Spleen (tissue), 11 donors: ENCODE measurements at regions not wholly inside any gene's neighbourhood (a gene's known extent, or its start where the extent isn't known, plus 50 kb on each side); places are given as distances from the start of the nearest gene placed in this dataset.
"Not testable (repeated sequence)": the region's sequence is repeated elsewhere in the genome, so short reads cannot be mapped to it uniquely, and the experiment has no call there.

Experiments
- DNase-seq: peaks from one replicate; pipeline ENCODE4 v3.0.0-alpha.2; 2020
- H3K27ac ChIP-seq, 8 donors: fragments of 200-600 bp; sonication (generic) in 7 of 8; 1 replicate in 4 of 8; 2 replicates in 4 of 8; pipeline versions ENCODE4 v1.5.0 to v1.8.0; 2016 to 2021; ENCODE audit warnings: inconsistent platforms in 4 of 8, mild to moderate bottlenecking in 4 of 8, moderate library complexity in 1 of 8
- H3K27me3 ChIP-seq, 7 donors: fragments of 200-600 bp; sonication (generic) in 6 of 7; replicated peaks in 1 of 7; 1 replicate in 4 of 7; 2 replicates in 3 of 7; pipeline versions ENCODE4 v1.5.0 to v1.8.0; 2016 to 2021; ENCODE audit warnings: inconsistent platforms in 3 of 7, mild to moderate bottlenecking in 1 of 7
- H3K36me3 ChIP-seq, 6 donors: fragments of 200-600 bp; sonication (generic) in 5 of 6; 1 replicate in 4 of 6; 2 replicates in 2 of 6; pipeline versions ENCODE4 v1.5.0 to v1.8.0; 2016 to 2021; ENCODE audit warnings: inconsistent platforms in 2 of 6
- H3K4me1 ChIP-seq, 6 donors: fragments of 200-600 bp; sonication (generic) in 5 of 6; 1 replicate in 3 of 6; 2 replicates in 3 of 6; pipeline versions ENCODE4 v1.5.0 to v1.8.0; 2016 to 2021; ENCODE audit warnings: inconsistent platforms in 3 of 6
- H3K4me3 ChIP-seq, 8 donors: fragments of 200-600 bp; sonication (generic) in 7 of 8; 1 replicate in 4 of 8; 2 replicates in 4 of 8; pipeline versions ENCODE4 v1.5.0 to v1.8.0; 2016 to 2021; ENCODE audit warnings: inconsistent platforms in 4 of 8, mild to moderate bottlenecking in 4 of 8, moderate library complexity in 2 of 8
- H3K9me3 ChIP-seq, 8 donors: fragments of 200-600 bp; sonication (generic) in 7 of 8; 1 replicate in 4 of 8; 2 replicates in 4 of 8; pipeline versions ENCODE4 v1.5.0 to v1.8.0; 2016 to 2021; ENCODE audit warnings: inconsistent platforms in 4 of 8
- CTCF ChIP-seq, 11 experiments: fragments of 200-600 bp in 7 of 11; fragments of 450-650 bp in 4 of 11; sonication (generic) in 4 of 11; IDR thresholded peaks in 8 of 11; conservative IDR thresholded peaks in 3 of 11; 1 replicate in 7 of 11; 2 replicates in 4 of 11; pipeline versions ENCODE4 v1.4.0 to v1.8.0; 2016 to 2021; ENCODE audit warnings: antibody characterized with exemption in 11 of 11, inconsistent platforms in 4 of 11, mild to moderate bottlenecking in 1 of 11
- POLR2A ChIP-seq, 3 donors: fragments of 450-650 bp; IDR thresholded peaks; one replicate each; pipeline ENCODE4 v1.5.1; 2017; ENCODE audit warnings: antibody characterized with exemption in 3 of 3, mild to moderate bottlenecking in 1 of 3
- POLR2AphosphoS5 ChIP-seq, 3 donors: sonication (generic); formaldehyde crosslinking; IDR thresholded peaks; one replicate each; pipeline ENCODE4 v1.5.1; 2017; ENCODE audit warnings: antibody characterized with exemption in 3 of 3
- WGBS, 5 donors: extraction: QIAGEN DNeasy Blood & Tissue Kit in 3 of 5; methylation state at CpG; one replicate each; pipeline versions ENCODE4 v1.1.5 to v1.1.7; 2013 to 2018; 5-methylcytosine and 5-hydroxymethylcytosine counted together
- intact Hi-C: fragments of 100-400 bp; cut with DNase I; formaldehyde crosslinking; loops from one replicate; pipeline ENCODE4 v1.15.0; 2023; ENCODE audit warnings: low total_unique reads
- donor health status: healthy with polysubstance abuse.
- donor health status: DM: no; HTN: no; CAD: no; lungs with moderate emphysema.
- donor health status: DM: no; HTN: no; CAD: no.
- donor health status: Bipolar disorder and iron deficiency.
- donor health status: healthy.
- donor health status: DM: no; HTN: no; CAD: no.
- donor health status: DM: yes; HTN: yes; CAD: no.

GRCh38 chr6:112935402-112936078, 588.4 kb downstream of the RFPL4B start:
- WGBS, 5 donors = 60 to 79% (median 68%) methylated on average over 2 of the region's 2 CpGs
- Histone ChIP-seq H3K4me1 (peaks cover 0 to 25% (median 3%) of the 10 kb centered on the region in 6 donors), H3K4me3 (no peak overlapping the region), H3K27ac (no peak overlapping the region), H3K9me3 (no peaks in the 10 kb centered on the region), H3K36me3 (no peaks in the 10 kb centered on the region), H3K27me3 (no peaks in the 10 kb centered on the region)
- intact Hi-C loops = no loop called here
- no peak for DNase-seq
- TF ChIP-seq POLR2AphosphoS5 (IDR thresholded peaks at IDR 0.05) (no peak), POLR2A (IDR thresholded peaks at IDR 0.05) (no peak), CTCF (IDR thresholded peaks at IDR 0.05 in 8 of 11, conservative IDR thresholded peaks at IDR 0.05 in 3 of 11) (no peak)

GRCh38 chr6:112936079-112936472, 588.9 kb downstream of the RFPL4B start:
- Histone ChIP-seq H3K27me3 (no peaks in the 10 kb centered on the region), H3K4me1 (peaks cover 0 to 25% (median 3%) of the 10 kb centered on the region in 6 donors), H3K27ac (no peak overlapping the region), H3K9me3 (no peaks in the 10 kb centered on the region), H3K4me3 (no peak overlapping the region), H3K36me3 (no peaks in the 10 kb centered on the region)
- WGBS, 5 donors = 87 to 97% (median 91%) methylated on average over 7 of the region's 7 CpGs
- TF ChIP-seq POLR2AphosphoS5 (IDR thresholded peaks at IDR 0.05) (no peak), POLR2A (IDR thresholded peaks at IDR 0.05) (no peak), CTCF (IDR thresholded peaks at IDR 0.05 in 8 of 11, conservative IDR thresholded peaks at IDR 0.05 in 3 of 11) (no peak)
- DNase-seq = no peak
- intact Hi-C loops = no loop called here

- Histone ChIP-seq H3K9me3 (no peaks in the 10 kb centered on the region), H3K36me3 (no peaks in the 10 kb centered on the region), H3K27me3 (no peaks in the 10 kb centered on the region), H3K27ac (no peak overlapping the region), H3K4me1 (peaks cover 0 to 25% (median 2%) of the 10 kb centered on the region in 6 donors), H3K4me3 (no peak overlapping the region)
- no peak for TF ChIP-seq CTCF (IDR thresholded peaks at IDR 0.05 in 8 of 11, conservative IDR thresholded peaks at IDR 0.05 in 3 of 11)
- TF ChIP-seq POLR2A (IDR thresholded peaks at IDR 0.05) = no peak
- no peak for TF ChIP-seq POLR2AphosphoS5 (IDR thresholded peaks at IDR 0.05)
- intact Hi-C loops = no loop called here
- DNase-seq = no peak
- WGBS, 5 donors = 61 to 75% (median 63%) methylated on average over 1 of the region's 1 CpG
Measured at GRCh38 chr6:112936504-112936903, 589.4 kb downstream of the RFPL4B start.

- 94 to 96% (median 95%) methylated on average over 14 of the region's 14 CpGs for WGBS, 5 donors
- peaks cover 0 to 25% (median 0%) of the 10 kb centered on the region in 6 donors for H3K4me1 ChIP-seq
- DNase-seq = peak; percentile 15
Measured at GRCh38 chr6:112937690-112938089, 590.6 kb downstream of the RFPL4B start.

More at GRCh38 chr6:112937690-112938089, 590.6 kb downstream of the RFPL4B start:
- H3K27ac ChIP-seq, H3K9me3 ChIP-seq, H3K27me3 ChIP-seq, H3K36me3 ChIP-seq, H3K4me3 ChIP-seq, intact Hi-C loops: not testable (repeated sequence)
